K562 (cell line): ENCODE measurements at regions not wholly inside any gene's neighbourhood (a gene's known extent, or its start where the extent isn't known, plus 50 kb on each side); places are given as distances from the start of the nearest gene placed in this dataset.

Source experiments
- ATAC-seq: fragments of 200-7000 bp; cut with Tn5 transposase; 3 replicates; pipeline ENCODE4 v1.9.1; 2020; ENCODE audit warnings: moderate library complexity
- BruUV-seq: library from RNA; stranded (reverse); fragments of 400-500 nt; replicated peaks from 2 replicates; lab custom pipeline; 2021; lab: Mats Ljungman, UMichigan
- CTCF ChIA-PET: fragments of 300-600 bp; formaldehyde crosslinking; extraction: SDS; loops from one replicate; lab custom pipeline; 2021; ENCODE audit warnings: low intra/inter-chr PET ratio; lab: Yijun Ruan, JAX
- POLR2A ChIA-PET: fragments of 300-600, 350-650 bp; sonication (Branson Sonifier 250); formaldehyde crosslinking; extraction: SDS; loops from one replicate; lab custom pipeline; 2021; ENCODE audit warnings: antibody characterized with exemption, inconsistent platforms; lab: Yijun Ruan, JAX
- DNase-seq, 4 experiments: peaks; one replicate each; pipeline versions ENCODE4 v3.0.0 to v3.0.0-alpha.2; 2011 to 2018; ENCODE audit warnings: low spot score in 3 of 4, mixed read lengths in 3 of 4; ENCODE audit errors: extremely low read depth in 1 of 4
- FAIRE-seq: peaks from 2 replicates; lab custom pipeline; 2011; peaks lifted over from hg19 to GRCh38; lab: Jason Lieb, UNC
- H2AFZ ChIP-seq: 2 replicates; pipeline ENCODE4 v1.6.0; 2011; ENCODE audit warnings: low read depth, low read length, control low read depth, inconsistent platforms
- H3K27ac ChIP-seq: fragments of 200-600 bp; 3 replicates; pipeline ENCODE4 v1.8.0; 2011; ENCODE audit warnings: low read depth, mild to moderate bottlenecking, control low read depth, inconsistent platforms, low read length, moderate library complexity, mixed read lengths; ENCODE audit errors: extremely low read depth
- H3K27me3 ChIP-seq, 2 experiments: fragments of 300-600 bp in 1 of 2; 2 replicates in 1 of 2; 3 replicates in 1 of 2; pipeline versions ENCODE4 v1.6.0 to v1.8.0; 2011; ENCODE audit warnings: inconsistent platforms in 2 of 2, low read length in 2 of 2, mild to moderate bottlenecking in 1 of 2, mixed read lengths in 1 of 2, moderate library complexity in 1 of 2; ENCODE audit not compliant: control insufficient read depth in 2 of 2, insufficient read depth in 2 of 2
- H3K36me3 ChIP-seq: fragments of 300-600 bp; 3 replicates; pipeline ENCODE4 v1.8.0; 2011; ENCODE audit warnings: mild to moderate bottlenecking, low read length, inconsistent platforms; ENCODE audit not compliant: control insufficient read depth, insufficient read depth
- H3K4me1 ChIP-seq, 2 experiments: fragments of 200-600 bp in 1 of 2; replicated peaks in 1 of 2; 2 replicates in 1 of 2; 3 replicates in 1 of 2; pipeline versions ENCODE4 v1.5.1 to v1.8.0; 2011; ENCODE audit warnings: inconsistent platforms in 2 of 2, low read length in 2 of 2, mild to moderate bottlenecking in 1 of 2, mixed read lengths in 1 of 2, moderate library complexity in 1 of 2; ENCODE audit not compliant: control insufficient read depth in 2 of 2, insufficient read depth in 2 of 2
- H3K4me2 ChIP-seq: 2 replicates; pipeline ENCODE4 v1.6.1; 2011; ENCODE audit warnings: low read length, control low read depth, inconsistent platforms, mixed read lengths; ENCODE audit not compliant: insufficient read depth
- H3K4me3 ChIP-seq: fragments of 200-600 bp; sonication (generic), shearing (Covaris generic); 2 replicates; pipeline ENCODE4 v1.5.1; 2016; ENCODE audit warnings: control low read depth, inconsistent platforms
- H3K79me2 ChIP-seq: fragments of 200-600 bp; 3 replicates; pipeline ENCODE4 v1.8.0; 2011; ENCODE audit warnings: low read length, inconsistent platforms; ENCODE audit not compliant: control insufficient read depth, insufficient read depth
- H3K9ac ChIP-seq, 2 experiments: 2 replicates each; pipeline versions ENCODE4 v1.6.0 to v1.6.1; 2011; ENCODE audit warnings: low read depth in 2 of 2, low read length in 2 of 2, control low read depth in 1 of 2, inconsistent platforms in 1 of 2, mild to moderate bottlenecking in 1 of 2, mixed read lengths in 1 of 2; ENCODE audit not compliant: insufficient read depth in 1 of 2
- H3K9me1 ChIP-seq: one replicate; pipeline ENCODE4 v1.6.0; 2011; ENCODE audit warnings: inconsistent platforms, mild to moderate bottlenecking, low read length, moderate library complexity; ENCODE audit not compliant: control insufficient read depth, insufficient read depth
- H3K9me3 ChIP-seq: replicated peaks from 2 replicates; pipeline ENCODE4 v1.5.1; 2011; ENCODE audit warnings: low read depth, low read length, inconsistent platforms; ENCODE audit not compliant: control insufficient read depth, insufficient read depth
- H4K20me1 ChIP-seq: replicated peaks from 2 replicates; pipeline ENCODE4 v1.6.1; 2011; ENCODE audit warnings: low read length, inconsistent platforms, mixed read lengths; ENCODE audit not compliant: control insufficient read depth, insufficient read depth
- CREB1 ChIP-seq, 2 experiments: sonication (generic) in 1 of 2; formaldehyde crosslinking in 1 of 2; IDR thresholded peaks; 2 replicates each; pipeline versions ENCODE4 v1.6.1 to v1.8.0; 2012 to 2022; ENCODE audit warnings: inconsistent platforms in 1 of 2, mild to moderate bottlenecking in 1 of 2, missing genetic modification reagents in 1 of 2, moderate library complexity in 1 of 2
- WGBS: fragments of 100-300 bp; shearing (Covaris generic); methylation state at CpG from one replicate; pipeline ENCODE4 v1.1.6; 2016; ENCODE audit warnings: low coverage, mixed read lengths; ENCODE audit not compliant: insufficient coverage; ENCODE audit errors: missing lambda C conversion rate; 5-methylcytosine and 5-hydroxymethylcytosine counted together
- in situ Hi-C: fragments of 300-500 bp; cut with MboI; formaldehyde crosslinking; loops from 4 replicates; pipeline ENCODE4 v1.15.0; 2018; ENCODE audit warnings: inconsistent platforms, mixed read lengths
- intact Hi-C: fragments of 100-400 bp; cut with micrococcal nuclease; formaldehyde crosslinking; loops from 2 replicates; pipeline ENCODE4 v1.14.2; 2022
- TF ChIP-seq, protein P1 (sequence below): IDR thresholded peaks from 2 replicates; pipeline ENCODE4 v1.6.1; 2016; ENCODE audit warnings: missing genetic modification characterization, missing compliant biosample characterization

DNA sequence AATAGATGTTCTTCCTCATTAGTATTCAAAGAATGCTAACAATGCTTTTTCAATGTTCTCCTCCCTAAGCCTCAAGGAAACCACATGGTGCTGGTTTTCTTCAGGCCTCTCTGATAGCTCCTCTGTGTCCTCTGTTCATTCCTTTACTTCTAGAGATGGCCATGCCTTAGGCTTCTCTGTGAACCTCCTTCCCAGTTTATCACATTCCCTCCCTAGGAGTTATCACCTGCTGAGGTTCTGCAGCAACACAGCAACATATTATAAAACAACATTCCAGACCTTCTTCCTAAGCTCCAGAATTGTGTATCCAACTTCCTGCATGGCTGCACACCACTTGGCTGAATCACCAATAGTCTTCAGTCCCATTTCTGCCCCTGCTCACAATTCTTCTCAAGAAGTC, 325.5 kb downstream of the IRS1 start (continued):
- TF ChIP-seq CREB1 (IDR thresholded peaks at IDR 0.05) (no peak), CREB1 (CRISPR knock-in tag; IDR thresholded peaks at IDR 0.05) (no peak)

DNA sequence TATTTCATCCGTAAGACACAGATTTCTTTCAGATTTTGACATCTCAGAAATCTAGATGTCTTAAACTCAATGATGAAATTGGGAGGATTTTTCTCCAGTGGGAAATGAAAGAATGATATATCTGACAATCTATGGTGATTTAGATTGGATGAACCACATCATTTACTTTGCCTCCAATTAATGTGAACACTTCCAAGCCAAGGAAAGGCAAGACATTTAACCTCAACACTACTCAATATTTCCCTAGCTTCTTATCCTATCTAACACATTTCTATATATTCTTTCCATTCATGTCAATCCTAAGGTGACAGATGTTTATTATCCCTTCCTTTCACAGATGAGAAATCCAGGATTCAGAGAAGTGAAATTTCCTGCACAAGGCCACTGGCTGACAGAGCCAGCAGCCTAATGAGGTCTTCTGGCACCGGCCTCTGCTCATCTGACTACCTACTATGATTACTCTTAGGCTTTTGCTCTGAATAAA, 327.6 kb downstream of the IRS1 start:
- no peaks in the 10 kb centered on the region for H4K20me1 ChIP-seq
- no peaks in the 10 kb centered on the region for H3K27me3 ChIP-seq
- H3K4me2 ChIP-seq, result no peak overlapping the region
- H3K4me3 ChIP-seq, result no peak overlapping the region
- no peak overlapping the region for H2AFZ ChIP-seq
- WGBS, result 0% methylated on average over 2 of the region's 2 CpGs
- POLR2A ChIA-PET, result no interaction called here
- ATAC-seq, result no peak
- no peaks in the 10 kb centered on the region for H3K79me2 ChIP-seq
- TF ChIP-seq, protein P1, sequence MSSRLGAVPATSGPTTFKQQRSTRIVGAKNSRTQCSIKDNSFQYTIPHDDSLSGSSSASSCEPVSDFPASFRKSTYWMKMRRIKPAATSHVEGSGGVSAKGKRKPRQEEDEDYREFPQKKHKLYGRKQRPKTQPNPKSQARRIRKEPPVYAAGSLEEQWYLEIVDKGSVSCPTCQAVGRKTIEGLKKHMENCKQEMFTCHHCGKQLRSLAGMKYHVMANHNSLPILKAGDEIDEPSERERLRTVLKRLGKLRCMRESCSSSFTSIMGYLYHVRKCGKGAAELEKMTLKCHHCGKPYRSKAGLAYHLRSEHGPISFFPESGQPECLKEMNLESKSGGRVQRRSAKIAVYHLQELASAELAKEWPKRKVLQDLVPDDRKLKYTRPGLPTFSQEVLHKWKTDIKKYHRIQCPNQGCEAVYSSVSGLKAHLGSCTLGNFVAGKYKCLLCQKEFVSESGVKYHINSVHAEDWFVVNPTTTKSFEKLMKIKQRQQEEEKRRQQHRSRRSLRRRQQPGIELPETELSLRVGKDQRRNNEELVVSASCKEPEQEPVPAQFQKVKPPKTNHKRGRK, result no peak
- TF ChIP-seq, all 486 proteins: peak for 0
- in situ Hi-C loops, result no loop called here
- no peaks in the 10 kb centered on the region for H3K9me1 ChIP-seq
- no TSS peak for BruUV-seq
- DNase-seq (no peak), FAIRE-seq (no peak)
- no peaks in the 10 kb centered on the region for H3K36me3 ChIP-seq
- CTCF ChIA-PET, result no interaction called here
- intact Hi-C loops, result no loop called here
- no peaks in the 10 kb centered on the region for H3K9me3 ChIP-seq
- no peak overlapping the region for H3K27ac ChIP-seq
- H3K9ac ChIP-seq, result no peak overlapping the region
- H3K4me1 ChIP-seq, result no peaks in the 10 kb centered on the region
